ENCODE measurements at regions not wholly inside any gene's neighbourhood (a gene's known extent, or its start where the extent isn't known, plus 50 kb on each side); places are given as distances from the start of the nearest gene placed in this dataset.

DNA sequence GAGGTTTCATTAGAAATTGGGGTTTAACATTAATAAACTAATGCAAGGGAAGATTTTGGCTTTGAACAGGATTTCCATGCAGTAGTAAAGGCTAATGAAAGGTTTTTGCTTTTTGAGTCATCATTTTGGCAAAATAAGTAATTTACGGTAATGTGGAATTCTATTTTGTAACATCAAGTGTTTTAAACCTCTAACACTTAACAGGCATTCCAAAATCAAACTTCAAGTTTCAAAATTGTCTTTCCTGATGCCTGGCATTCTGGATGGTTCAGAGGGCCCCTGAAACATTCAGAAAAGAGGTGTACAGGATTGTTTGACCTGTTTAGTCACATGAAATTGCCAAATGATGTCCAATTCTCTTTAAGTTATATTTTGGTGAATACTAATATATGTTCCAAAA lies 90.4 kb upstream of the GNAZ start:
- ChIA-PET POLR2A (no interaction called here), CTCF (no interaction called here)
- no peak for DNase-seq (ENCODE audit: extremely low spot score)
- TF ChIP-seq FOXM1 (IDR thresholded peaks at IDR 0.05; ENCODE audit: borderline replicate concordance) (no peak), BHLHE40 (IDR thresholded peaks at IDR 0.05; ENCODE audit: borderline replicate concordance) (no peak)

- POLR2A ChIA-PET, result no interaction called here
- CTCF ChIA-PET, result no interaction called here
- DNase-seq (ENCODE audit: extremely low spot score), result no peak
- TF ChIP-seq TARDBP (IDR thresholded peaks at IDR 0.05), result no peak
- TF ChIP-seq FOXM1 (IDR thresholded peaks at IDR 0.05; ENCODE audit: borderline replicate concordance), result no peak
- TF ChIP-seq ZNF384 (IDR thresholded peaks at IDR 0.05), result peak; percentile 88
Observed at GRCh38 chr22:22981670-22982571, 88.4 kb upstream of the GNAZ start.

DNA sequence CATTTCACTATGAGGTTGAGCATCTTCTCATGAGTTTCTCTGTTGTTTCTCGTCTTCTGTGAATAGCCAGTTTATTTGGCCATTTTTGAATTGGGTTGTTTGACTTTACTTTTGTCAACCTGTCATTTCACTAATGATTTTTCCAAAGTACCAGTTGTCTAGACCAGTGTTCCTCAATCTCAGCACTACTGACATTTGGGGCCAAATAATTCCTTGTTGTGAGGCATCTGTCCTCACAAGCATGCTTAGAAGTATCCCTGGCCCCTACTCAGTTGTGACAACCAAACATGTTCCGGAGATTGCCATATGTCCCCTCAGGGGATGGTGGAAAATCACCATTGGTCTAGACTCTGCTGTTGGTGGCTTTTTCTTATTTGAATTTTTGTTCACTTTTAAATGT lies 87.7 kb upstream of the GNAZ start:
- DNase-seq (ENCODE audit: extremely low spot score), result no peak
- ChIA-PET CTCF (no interaction called here), POLR2A (no interaction called here)
- TF ChIP-seq SUZ12 (IDR thresholded peaks at IDR 0.05) (no peak), FOXA1 (IDR thresholded peaks at IDR 0.05) (no peak), CTBP1 (IDR thresholded peaks at IDR 0.05; ENCODE audit: borderline replicate concordance) (no peak), TARDBP (IDR thresholded peaks at IDR 0.05) (no peak), L3MBTL2 (conservative IDR thresholded peaks at IDR 0.05) (no peak), ZNF384 (IDR thresholded peaks at IDR 0.05) (no peak), NFRKB (IDR thresholded peaks at IDR 0.05) (no peak), HDGF (IDR thresholded peaks at IDR 0.05; ENCODE audit: borderline replicate concordance) (no peak), ELF4 (IDR thresholded peaks at IDR 0.05) (no peak), FOXK2 (IDR thresholded peaks at IDR 0.05) (no peak), BHLHE40 (IDR thresholded peaks at IDR 0.05; ENCODE audit: borderline replicate concordance) (no peak), ARNT (IDR thresholded peaks at IDR 0.05) (no peak), FOXM1 (IDR thresholded peaks at IDR 0.05; ENCODE audit: borderline replicate concordance) (no peak), LEF1 (IDR thresholded peaks at IDR 0.05; ENCODE audit: borderline replicate concordance) (no peak), SP1 (IDR thresholded peaks at IDR 0.05) (no peak)
- TF ChIP-seq, protein P1, sequence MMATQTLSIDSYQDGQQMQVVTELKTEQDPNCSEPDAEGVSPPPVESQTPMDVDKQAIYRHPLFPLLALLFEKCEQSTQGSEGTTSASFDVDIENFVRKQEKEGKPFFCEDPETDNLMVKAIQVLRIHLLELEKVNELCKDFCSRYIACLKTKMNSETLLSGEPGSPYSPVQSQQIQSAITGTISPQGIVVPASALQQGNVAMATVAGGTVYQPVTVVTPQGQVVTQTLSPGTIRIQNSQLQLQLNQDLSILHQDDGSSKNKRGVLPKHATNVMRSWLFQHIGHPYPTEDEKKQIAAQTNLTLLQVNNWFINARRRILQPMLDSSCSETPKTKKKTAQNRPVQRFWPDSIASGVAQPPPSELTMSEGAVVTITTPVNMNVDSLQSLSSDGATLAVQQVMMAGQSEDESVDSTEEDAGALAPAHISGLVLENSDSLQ (IDR thresholded peaks at IDR 0.05), result no peak

DNA sequence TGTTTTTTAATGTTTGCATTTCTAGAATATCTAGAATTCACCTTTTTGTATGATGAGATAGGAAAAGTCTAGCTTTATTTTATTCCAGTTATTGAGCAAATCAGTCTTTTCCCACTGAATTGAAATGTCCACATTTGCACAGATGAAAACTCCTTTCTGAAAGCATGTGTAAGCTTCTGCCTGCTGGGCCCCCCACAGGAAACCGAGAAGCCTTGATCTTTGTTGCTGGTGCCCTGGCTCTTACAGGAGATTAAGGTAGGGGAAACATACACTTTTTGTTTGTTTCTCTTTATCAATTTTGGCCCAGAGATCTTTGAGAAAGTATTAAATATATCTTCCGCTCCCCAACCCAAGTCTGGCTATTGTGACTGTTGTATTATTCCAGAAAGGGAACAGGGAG lies 87.2 kb upstream of the GNAZ start:
- TF ChIP-seq ARNT (IDR thresholded peaks at IDR 0.05) (no peak), NFRKB (IDR thresholded peaks at IDR 0.05) (no peak), CTBP1 (IDR thresholded peaks at IDR 0.05; ENCODE audit: borderline replicate concordance) (no peak), TARDBP (IDR thresholded peaks at IDR 0.05) (no peak), FOXA1 (IDR thresholded peaks at IDR 0.05) (no peak), HDGF (IDR thresholded peaks at IDR 0.05; ENCODE audit: borderline replicate concordance) (no peak), FOXK2 (IDR thresholded peaks at IDR 0.05) (no peak)
- POLR2A ChIA-PET, result no interaction called here
- CTCF ChIA-PET, result no interaction called here
- no peak for DNase-seq (ENCODE audit: extremely low spot score)

- POLR2A ChIA-PET, result no interaction called here
- no peak for TF ChIP-seq ARNT (IDR thresholded peaks at IDR 0.05)
- no peak for TF ChIP-seq HDGF (IDR thresholded peaks at IDR 0.05; ENCODE audit: borderline replicate concordance)
- TF ChIP-seq LEF1 (IDR thresholded peaks at IDR 0.05; ENCODE audit: borderline replicate concordance), result no peak
- TF ChIP-seq SP1 (IDR thresholded peaks at IDR 0.05), result no peak
- no peak for TF ChIP-seq ZNF384 (IDR thresholded peaks at IDR 0.05)
- no peak for TF ChIP-seq FOXM1 (IDR thresholded peaks at IDR 0.05; ENCODE audit: borderline replicate concordance)
- no peak for TF ChIP-seq CTBP1 (IDR thresholded peaks at IDR 0.05; ENCODE audit: borderline replicate concordance)
- no peak for TF ChIP-seq L3MBTL2 (conservative IDR thresholded peaks at IDR 0.05)
- TF ChIP-seq TARDBP (IDR thresholded peaks at IDR 0.05), result no peak
- TF ChIP-seq, protein P1 (IDR thresholded peaks at IDR 0.05), result no peak
- no peak for TF ChIP-seq ELF4 (IDR thresholded peaks at IDR 0.05)
- no peak for TF ChIP-seq FOXK2 (IDR thresholded peaks at IDR 0.05)
- TF ChIP-seq FOXA1 (IDR thresholded peaks at IDR 0.05), result no peak
- no peak for TF ChIP-seq SUZ12 (IDR thresholded peaks at IDR 0.05)
- no peak for TF ChIP-seq BHLHE40 (IDR thresholded peaks at IDR 0.05; ENCODE audit: borderline replicate concordance)
- TF ChIP-seq NFRKB (IDR thresholded peaks at IDR 0.05), result no peak
- no peak for DNase-seq (ENCODE audit: extremely low spot score)
- CTCF ChIA-PET, result no interaction called here
Observed at GRCh38 chr22:22983816-22984215, 86.5 kb upstream of the GNAZ start.

DNA sequence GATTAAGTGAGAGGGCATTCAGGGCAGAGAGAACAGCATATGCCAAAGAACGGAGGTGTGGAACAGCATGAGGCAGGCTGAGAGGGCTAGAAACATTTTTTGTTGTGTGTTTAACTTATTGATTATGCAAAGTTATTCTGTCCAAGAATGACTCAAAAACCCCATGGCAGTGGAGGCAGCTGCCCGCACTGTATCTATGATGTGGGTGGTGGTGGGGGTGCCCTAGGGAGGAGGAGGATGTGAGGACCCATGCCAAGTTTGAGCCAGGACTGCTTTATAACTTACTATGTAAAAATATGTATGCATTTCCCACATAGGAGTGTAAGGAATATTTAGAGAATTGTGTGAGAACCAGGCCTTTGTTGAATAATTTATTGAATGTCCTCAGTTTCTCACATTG lies 85.4 kb upstream of the GNAZ start:
- CTCF ChIA-PET, result no interaction called here
- POLR2A ChIA-PET, result no interaction called here
- TF ChIP-seq BHLHE40 (IDR thresholded peaks at IDR 0.05; ENCODE audit: borderline replicate concordance), result no peak
- no peak for TF ChIP-seq TARDBP (IDR thresholded peaks at IDR 0.05)
- no peak for TF ChIP-seq CTBP1 (IDR thresholded peaks at IDR 0.05; ENCODE audit: borderline replicate concordance)
- no peak for TF ChIP-seq SP1 (IDR thresholded peaks at IDR 0.05)
- no peak for TF ChIP-seq FOXA1 (IDR thresholded peaks at IDR 0.05)
- TF ChIP-seq FOXM1 (IDR thresholded peaks at IDR 0.05; ENCODE audit: borderline replicate concordance), result no peak
- no peak for TF ChIP-seq LEF1 (IDR thresholded peaks at IDR 0.05; ENCODE audit: borderline replicate concordance)
- TF ChIP-seq, protein P1 (IDR thresholded peaks at IDR 0.05), result no peak
- no peak for TF ChIP-seq ZNF384 (IDR thresholded peaks at IDR 0.05)
- no peak for TF ChIP-seq ARNT (IDR thresholded peaks at IDR 0.05)
- TF ChIP-seq NFRKB (IDR thresholded peaks at IDR 0.05), result no peak
- no peak for TF ChIP-seq HDGF (IDR thresholded peaks at IDR 0.05; ENCODE audit: borderline replicate concordance)
- TF ChIP-seq L3MBTL2 (conservative IDR thresholded peaks at IDR 0.05), result no peak
- no peak for TF ChIP-seq SUZ12 (IDR thresholded peaks at IDR 0.05)
- TF ChIP-seq ELF4 (IDR thresholded peaks at IDR 0.05), result no peak
- TF ChIP-seq FOXK2 (IDR thresholded peaks at IDR 0.05), result no peak

More for the DNA sequence above, 85.4 kb upstream of the GNAZ start:
- no peak for DNase-seq (ENCODE audit: extremely low spot score)

Measured in HEK293T (cell line).